Esophagus squamous epithelium (tissue), 4 donors: ENCODE measurements at regions not wholly inside any gene's neighbourhood (a gene's known extent, or its start where the extent isn't known, plus 50 kb on each side); places are given as distances from the start of the nearest gene placed in this dataset.

ENCODE experiments used
- POLR2A ChIP-seq, 4 donors: fragments of 450-650 bp; IDR thresholded peaks; one replicate each; pipeline ENCODE4 v1.6.1; 2017; ENCODE audit warnings: antibody characterized with exemption in 4 of 4, mild to moderate bottlenecking in 4 of 4, moderate library complexity in 3 of 4
- TF ChIP-seq, protein P1 (sequence below), 6 experiments: fragments of 450-650 bp in 4 of 6; fragments of 200-600 bp in 2 of 6; sonication (generic) in 2 of 6; IDR thresholded peaks; one replicate each; pipeline ENCODE4 v1.5.1; 2016 to 2019; ENCODE audit warnings: antibody characterized with exemption in 6 of 6, mild to moderate bottlenecking in 4 of 6, moderate library complexity in 4 of 6

DNA sequence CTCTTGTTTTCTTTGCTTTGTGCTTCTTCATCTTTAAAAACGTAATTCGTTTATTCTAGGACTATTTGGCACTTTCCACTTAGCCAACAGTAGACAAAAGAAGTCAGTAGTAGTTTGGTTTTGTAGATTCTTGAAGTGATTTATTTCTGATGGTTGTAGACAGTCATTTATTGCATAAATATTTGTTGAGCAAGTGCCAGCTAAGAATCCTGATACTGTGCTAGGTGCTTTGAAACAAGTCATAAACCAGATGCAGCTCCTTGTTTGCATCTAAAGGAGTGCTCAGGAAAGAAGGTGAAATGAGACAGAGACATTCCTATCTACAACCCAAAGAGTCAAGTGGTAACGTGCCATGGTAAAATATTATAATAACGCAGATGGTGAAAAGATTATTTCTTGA, 469.1 kb downstream of the GJA1 start:
- TF ChIP-seq, protein P1, sequence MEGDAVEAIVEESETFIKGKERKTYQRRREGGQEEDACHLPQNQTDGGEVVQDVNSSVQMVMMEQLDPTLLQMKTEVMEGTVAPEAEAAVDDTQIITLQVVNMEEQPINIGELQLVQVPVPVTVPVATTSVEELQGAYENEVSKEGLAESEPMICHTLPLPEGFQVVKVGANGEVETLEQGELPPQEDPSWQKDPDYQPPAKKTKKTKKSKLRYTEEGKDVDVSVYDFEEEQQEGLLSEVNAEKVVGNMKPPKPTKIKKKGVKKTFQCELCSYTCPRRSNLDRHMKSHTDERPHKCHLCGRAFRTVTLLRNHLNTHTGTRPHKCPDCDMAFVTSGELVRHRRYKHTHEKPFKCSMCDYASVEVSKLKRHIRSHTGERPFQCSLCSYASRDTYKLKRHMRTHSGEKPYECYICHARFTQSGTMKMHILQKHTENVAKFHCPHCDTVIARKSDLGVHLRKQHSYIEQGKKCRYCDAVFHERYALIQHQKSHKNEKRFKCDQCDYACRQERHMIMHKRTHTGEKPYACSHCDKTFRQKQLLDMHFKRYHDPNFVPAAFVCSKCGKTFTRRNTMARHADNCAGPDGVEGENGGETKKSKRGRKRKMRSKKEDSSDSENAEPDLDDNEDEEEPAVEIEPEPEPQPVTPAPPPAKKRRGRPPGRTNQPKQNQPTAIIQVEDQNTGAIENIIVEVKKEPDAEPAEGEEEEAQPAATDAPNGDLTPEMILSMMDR (IDR thresholded peaks at IDR 0.05): no peak
- no peak for TF ChIP-seq POLR2A (IDR thresholded peaks at IDR 0.05)
